HG02973 (cell line): ENCODE measurements at regions not wholly inside any gene's neighbourhood (a gene's known extent, or its start where the extent isn't known, plus 50 kb on each side); places are given as distances from the start of the nearest gene placed in this dataset.
A peak's percentile ranks its signal among the peaks of the same experiment; 100 is the strongest.
"Not testable (repeated sequence)": the region's sequence is repeated elsewhere in the genome, so short reads cannot be mapped to it uniquely, and the experiment has no call there.

Experiments used
- ATAC-seq: cut with Tn5 transposase; IDR thresholded peaks from one replicate; pipeline ENCODE4 v1.9.1; 2021; ENCODE audit warnings: moderate library complexity; ENCODE audit not compliant: unreplicated experiment

DNA sequence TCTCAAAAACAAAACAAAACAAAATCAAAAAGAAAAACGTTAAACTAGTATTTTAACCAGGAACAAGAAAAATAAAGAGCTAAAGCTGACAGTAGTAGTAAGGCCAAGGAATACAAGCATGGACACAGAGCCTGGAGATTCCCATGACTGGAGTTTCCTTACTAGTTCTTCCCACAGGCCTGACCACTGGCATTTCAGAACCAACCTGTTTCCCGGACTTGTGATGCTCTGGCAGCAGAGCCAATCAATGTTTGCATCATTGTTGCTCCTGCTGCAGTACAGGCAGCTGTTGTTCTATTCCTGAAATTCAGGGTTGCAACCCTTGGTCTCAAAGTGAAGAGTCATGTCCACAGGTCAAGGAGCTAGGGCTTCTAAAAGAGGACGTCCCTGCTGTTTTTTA lies 111.3 kb upstream of the WARS2 start:
- no peak for ATAC-seq

DNA sequence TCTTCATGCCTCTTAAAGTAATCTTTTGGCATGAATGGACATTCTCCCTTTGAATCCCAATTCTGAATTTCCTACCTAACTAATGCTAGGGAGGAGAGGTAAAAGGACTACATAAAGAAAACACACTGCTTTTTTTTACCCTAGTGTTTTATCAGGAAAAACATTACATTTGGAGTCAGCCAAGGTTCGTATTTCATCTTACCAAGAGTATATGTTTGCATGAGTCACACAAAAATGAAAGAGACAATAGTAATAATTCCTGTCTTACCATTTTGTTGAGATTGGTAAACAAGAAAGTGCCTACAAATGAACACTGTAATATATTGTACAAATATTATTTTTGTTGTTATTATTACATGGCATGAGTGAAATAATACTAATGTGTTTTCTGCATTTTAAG lies 112.9 kb upstream of the WARS2 start:
- ATAC-seq: no peak

DNA sequence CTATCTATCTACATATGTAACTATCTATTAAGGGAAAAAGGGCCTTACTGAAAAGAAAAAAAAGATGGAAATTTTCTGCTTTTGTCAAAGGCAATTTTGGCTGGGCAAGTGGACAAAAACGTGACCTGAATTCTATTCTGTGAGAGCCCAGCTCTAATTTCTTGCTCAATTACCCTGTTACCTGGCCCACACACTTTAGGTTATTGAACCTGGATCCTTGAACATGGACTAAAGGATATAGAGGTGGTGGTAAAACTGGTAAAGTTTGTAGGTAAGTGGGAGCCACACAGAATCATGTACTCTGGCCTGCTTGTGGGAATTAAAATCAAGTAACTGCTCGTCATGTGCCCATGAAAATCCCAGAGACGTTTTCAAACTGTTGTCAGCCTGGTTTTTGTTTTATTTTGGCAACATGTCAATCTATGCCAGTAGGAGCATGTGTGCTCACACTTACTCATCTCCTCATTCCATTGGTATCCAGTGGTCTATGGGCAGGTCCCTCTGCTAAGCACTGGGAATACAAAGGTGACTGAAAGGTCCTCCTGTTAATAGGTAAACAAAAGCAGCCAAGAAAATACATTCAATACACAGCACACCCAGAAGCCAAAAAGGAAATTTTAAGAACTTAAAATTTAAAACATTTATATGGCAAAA lies 113.7 kb upstream of the WARS2 start:
- no peak for ATAC-seq

DNA sequence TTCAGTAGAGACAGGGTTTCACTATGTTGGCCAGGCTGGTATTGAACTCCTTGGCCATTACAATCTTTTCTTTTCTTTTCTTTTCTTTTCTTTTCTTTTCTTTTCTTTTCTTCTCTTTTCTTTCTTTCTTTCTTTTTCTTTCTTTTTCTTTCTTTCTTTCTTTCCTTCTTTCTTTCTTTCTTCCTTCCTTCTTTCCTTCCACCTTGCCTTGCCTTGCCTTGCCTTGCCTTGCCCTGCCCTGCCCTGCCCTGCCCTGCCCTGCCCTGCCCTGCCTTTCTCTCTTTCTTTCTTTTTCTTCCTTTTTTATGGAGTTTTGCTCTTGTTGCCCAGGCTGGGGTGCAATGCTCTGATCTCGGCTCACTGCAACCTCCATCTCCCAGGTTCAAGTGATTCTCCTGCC lies 112.5 kb upstream of the HAO2 start:
- not testable (repeated sequence) for ATAC-seq

DNA sequence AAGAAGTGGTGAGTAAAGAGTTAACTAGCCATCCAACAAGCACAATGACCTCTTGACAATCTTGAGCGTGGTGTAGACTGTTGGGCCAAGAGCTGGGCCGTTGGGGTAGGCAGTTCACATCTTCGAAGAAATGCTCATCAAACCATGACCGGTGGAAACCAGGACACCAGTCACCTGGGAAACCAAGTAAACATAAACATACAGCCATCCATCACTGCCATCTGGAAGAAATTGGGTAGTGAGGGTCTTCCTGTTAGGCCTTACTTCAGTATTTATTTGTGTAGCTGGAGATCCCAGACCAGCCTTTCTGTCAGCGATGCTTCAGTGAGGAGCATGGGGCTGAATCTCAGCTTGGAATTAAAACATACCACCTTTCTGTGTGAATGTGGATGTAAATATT lies 108.1 kb upstream of the HAO2 start:
- ATAC-seq: no peak

DNA sequence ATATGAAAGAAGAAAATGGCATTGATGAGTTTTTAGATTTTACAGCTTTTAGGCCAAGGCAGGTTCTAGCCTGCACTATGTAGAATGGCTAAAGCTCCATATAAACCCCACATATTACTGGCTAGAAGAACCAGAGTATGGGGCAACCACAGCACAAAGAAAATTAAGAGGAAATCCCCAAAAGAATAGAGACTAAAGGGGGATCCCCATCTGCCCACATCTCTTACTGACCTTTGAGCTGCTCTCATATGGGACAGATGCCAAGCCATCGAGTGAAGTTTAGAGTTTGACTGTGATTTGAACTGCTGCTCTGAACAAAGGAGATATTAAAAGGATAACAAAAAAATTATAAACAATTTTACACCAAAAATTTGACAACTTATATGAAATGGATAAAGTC lies 102.2 kb upstream of the HAO2 start:
- peak; percentile 88 for ATAC-seq

DNA sequence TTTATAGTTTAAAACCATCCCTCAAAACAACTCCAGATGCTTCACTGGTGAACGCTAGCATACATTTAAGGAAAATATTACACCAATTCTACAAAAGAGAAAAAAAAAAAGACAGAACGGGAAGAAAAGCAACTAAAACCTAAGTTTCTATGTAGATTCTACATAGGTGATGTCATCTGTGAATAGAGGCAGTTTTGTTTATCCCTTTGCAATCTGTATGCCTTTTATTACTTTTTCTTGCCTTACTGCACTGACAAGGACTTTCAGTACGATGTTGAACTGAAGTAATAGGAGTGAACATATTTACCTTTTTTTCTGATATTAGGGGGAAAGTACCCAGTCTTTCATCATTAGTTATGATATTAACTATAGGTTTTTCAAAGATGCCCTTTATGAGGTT lies 101.7 kb upstream of the HAO2 start:
- no peak for ATAC-seq

DNA sequence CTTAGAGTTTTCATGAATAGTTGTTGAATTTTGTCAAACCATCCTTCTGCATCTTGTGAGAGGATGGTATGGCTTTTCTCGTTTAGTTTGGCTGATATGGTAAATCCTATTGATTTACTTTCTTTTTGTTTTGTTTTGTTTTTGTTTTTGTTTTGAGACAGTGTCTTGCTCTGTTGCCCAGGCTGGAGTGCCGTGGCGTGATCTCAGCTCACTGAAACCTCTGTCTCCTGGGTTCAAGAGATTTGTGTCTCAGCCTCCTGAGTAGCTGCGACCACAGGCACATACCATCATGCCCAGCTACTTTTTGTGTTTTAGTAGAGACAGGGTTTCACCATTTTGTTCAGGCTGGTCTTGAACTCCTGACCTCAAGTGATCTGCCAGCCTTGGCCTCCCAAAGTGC lies 101.3 kb upstream of the HAO2 start:
- ATAC-seq: not testable (repeated sequence)

DNA sequence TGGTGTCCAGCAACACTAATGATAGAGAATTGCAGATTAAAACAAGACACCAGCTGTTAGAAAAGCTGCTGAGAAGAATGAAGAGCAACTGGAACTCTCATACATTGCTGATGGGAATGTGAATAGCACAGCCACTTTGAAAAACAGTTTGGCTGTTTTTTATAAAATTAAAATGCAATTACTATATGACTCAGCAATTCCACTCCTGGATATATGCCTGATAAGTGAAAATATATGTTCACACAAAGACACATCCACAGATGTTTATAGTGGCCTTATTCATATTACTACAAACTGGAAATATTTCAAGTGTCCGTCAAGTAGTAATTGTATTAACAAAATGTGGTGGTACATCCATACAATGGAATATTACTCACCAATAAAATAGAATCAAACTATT lies 99.7 kb upstream of the HAO2 start:
- no peak for ATAC-seq

DNA sequence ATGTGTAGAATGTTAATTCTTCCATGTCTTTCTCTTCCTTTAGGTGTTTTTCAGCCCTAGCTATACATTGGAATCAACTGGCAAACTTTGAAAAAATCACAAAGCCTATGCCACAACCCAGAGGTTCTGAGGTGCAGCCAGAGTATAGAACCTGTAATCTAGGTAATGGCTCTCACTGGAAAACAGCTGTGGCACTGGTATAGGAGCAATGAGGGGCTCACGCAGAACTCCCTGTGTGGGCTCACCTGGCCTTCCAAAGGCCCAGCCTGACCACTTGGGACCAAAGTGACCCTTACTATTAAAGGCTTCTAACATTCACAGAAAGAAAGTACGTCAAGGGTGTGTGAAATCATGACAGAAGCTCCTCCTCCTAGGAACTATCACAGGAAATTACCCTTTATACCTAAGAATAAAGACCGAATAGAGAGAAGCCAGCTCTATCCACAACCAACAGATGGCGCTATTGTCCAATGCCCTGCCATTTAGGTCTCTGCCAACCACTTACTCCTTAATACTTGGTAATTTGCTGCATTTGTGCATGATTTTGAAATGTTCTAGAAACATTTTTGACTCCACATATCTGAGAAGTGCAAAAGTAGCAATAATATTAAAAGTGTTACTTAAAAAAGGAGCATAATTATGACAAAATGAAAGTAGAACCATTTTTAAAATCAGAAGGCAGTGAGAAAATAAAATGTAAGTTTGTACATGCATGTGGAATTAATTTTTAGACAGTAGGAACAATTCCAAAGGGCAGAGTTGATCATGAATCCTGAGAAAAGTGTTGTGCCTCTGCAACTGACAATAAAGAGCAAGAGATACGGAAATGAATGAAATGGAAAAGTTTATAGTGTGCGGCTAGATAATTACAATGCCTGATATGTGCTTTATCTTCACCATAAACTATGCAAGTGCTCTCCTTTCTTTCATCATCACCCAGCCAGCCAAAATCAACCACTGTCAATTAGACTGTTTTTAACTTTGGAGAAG lies 93.1 kb upstream of the HAO2 start:
- ATAC-seq: peak; percentile 81

DNA sequence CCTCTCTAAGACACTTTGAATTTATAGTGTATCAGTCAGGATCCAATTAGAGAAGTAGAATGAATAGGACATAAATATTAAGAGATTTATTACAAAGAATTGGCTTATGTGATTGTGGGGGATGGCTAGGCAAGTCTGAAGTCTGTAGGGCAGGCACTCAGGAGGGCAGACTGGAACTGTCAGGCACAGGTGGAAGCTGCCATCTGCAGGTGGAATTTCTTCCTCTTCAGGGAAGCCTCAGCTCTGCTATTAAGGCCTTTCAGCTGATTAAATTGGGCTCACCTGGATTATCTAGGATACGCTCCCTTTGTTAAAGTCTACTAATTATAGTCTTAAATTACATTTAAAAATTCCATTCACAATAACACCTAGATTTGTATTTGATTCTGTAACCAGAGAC lies 92.0 kb upstream of the HAO2 start:
- ATAC-seq: no peak

DNA sequence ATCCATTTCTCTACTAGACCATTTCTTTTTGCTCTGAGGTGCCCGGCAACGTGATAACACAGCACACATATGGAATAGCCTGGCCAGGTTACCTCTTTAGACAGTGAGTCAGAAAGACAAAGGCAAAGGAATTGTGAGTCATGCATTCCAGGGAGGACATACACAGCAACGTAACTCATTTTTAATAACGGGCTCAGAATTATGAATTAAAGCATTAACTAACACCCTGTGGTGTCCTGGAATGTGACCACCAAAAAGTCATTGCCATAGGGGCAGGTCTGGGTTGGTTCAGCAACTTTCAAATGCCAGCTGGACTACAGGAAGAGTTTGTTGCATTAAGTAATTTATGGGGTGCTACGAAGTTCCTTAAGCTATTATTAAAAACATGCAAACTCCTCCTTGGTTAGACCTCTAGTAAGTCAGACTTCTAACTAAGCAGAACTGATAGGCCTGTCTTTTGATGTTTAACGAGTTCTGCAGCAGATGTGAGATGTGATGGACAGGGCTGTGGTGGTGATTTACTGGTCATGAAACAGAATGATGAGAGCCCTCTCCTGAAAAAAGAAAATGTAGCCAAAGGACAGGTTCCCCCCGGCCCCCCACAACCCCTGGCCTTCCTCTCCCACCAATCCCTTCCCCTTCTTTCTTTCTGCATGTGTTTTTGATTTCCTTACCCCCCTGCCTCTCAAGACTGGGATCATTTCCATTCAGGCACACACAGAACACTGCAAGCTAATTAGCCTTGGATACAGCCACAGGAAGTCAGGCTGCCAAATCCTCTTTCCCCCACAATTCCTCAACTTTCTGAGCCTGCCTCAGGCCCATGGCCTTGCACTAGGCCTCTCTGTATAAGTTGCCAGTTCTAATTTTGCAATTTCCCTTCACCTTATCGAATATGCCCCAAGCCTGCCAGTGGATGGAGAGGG lies 88.9 kb upstream of the HAO2 start:
- ATAC-seq: no peak

DNA sequence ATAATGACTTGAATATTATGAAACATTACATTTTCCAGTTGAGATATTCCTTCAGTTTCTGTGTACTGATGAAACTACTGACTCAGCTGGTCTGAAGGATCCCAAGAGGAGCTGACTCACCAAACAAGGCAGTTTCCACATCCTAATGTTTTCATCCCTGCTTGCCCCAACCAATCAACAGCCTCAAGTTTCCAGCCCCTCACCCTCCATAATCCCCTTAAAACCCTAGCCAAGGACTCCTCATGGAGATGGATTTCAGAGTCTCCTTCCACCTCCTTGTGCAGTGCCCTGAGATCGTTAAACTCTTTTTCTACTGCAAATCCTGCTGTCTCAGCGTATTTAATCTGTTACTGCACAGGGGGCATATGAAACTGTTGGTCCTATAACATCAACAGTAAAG lies 83.1 kb upstream of the HAO2 start:
- no peak for ATAC-seq

DNA sequence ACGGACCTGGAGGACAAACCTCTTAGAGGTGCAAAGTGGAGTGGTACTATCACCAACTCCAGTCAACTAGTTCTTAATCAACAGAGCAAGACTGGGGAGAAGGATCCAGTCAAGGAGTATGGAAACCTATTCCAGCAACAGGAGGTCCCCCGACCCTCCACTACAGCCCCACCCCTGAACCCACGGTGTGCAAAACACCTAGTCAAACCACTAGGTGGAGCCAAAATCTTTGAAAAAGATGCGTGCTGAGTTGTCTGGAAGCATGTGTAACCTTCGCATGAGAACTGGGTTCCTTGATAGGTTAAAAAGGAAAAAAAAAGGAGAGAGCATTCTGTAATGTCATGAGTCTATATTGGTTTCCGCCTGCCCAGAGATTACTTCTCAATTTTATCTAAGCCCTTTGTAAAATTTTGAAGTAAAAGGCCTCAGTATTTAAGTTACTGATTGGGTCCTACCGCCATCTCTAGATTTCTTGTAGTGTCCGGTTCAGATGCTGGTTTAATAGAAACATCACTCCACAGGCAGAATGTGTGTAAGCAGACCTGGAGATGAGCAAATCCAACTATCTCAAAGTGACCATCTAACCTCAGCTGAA lies 81.9 kb upstream of the HAO2 start:
- no peak for ATAC-seq

DNA sequence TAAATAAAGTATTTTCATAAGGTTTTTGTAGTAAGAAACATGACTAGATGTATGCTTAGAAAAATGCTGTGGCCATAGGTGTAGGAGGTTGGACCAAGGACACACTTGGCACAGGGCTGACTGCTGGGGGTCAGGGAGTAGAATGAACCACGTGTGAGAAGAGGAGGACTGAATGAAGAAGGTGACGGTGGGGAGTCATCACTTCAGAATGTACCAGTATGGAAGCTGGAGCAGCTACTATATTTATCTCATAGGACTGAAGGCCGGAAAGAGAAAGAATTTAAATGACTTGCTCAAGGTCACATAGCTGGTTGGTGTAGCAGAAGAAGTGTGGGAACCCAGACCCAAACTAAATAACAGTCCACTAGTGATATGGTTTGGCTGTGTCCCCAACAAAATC lies 79.8 kb upstream of the HAO2 start:
- ATAC-seq: no peak

DNA sequence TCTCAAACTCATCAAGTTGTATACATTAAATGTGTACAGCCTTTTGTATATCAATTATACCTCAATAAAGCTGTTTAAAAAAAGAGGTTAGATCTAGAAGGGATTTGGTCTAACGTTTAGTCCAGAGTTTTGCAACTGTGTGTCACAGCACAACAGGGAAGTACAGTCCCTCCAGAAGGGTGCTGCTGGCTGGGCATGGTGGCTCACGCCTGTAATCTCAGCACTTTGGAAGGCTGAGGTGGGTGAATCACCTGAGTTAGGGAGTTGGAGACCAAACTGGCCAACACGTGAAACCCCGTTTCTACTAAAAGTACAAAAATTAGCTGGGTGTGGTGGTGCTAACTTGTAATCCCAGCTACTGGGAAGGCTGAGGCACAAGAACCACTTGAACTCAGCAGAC lies 78.3 kb upstream of the HAO2 start:
- ATAC-seq: no peak

DNA sequence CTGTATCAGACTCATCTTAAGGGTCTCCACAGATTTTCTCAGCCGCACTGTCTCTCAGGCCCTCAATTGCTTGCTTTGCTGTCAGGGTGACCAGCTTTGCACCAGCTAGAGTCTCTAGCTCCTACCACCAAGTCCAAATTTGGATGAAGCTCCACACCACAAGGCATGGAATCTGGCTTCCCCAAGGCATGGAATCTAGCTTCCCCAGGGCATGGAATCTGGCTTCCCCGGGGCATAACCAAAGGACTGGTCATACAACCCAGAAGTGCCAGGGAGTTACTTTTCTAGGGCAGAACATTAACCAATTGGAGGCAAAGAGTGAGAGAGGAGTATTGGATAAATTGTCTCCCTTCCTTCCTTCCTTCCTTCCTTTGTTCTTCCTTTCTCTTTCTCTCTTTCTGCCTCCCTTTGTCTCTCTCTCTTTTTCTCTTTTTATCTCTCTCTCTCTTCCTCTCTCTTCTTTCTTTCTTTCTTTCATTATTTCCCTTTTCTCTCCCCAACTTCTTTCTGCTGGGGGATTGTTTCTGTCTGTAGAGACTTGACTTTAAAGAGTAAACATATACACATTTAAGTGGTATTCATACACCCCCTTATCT lies 76.9 kb upstream of the HAO2 start:
- no peak for ATAC-seq

DNA sequence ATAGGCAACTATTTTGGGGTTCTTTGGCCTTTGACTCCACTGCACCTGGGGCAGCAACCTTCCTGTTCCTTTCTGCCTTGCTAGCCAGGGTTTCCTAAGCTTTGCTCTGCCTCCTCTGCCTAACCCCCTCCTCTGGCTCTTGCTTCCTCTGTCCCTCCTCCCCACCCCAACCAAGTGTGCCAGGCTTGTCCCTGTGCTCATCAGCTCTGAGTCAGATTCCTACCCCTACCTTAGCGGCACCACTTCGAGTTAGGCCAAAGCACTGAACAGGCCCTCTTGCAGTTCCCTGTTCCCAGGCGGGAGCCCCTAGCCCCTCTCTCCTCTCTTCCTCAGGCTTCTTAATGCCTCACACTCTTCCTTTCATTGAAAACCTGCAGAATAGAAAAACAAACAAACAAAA lies 74.8 kb upstream of the HAO2 start:
- ATAC-seq: no peak

DNA sequence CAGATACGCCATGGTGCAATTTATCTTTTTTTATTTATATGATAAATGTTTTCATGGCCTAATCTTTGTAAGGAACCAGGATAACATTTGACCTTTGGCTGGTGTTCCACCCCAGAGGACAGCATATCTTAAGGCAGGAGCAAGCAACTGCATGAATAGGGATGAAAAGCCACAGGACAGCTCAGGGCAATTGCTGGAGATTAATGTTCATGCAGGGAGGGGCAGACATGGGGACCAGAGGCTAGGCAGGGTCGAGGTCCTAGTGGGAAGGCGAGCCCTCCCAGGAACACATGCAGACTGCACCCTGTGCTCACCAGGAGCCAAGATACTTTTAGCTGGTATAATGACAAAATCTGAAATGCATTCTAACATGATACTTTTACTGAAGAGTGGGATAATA lies 74.4 kb upstream of the HAO2 start:
- ATAC-seq: no peak

DNA sequence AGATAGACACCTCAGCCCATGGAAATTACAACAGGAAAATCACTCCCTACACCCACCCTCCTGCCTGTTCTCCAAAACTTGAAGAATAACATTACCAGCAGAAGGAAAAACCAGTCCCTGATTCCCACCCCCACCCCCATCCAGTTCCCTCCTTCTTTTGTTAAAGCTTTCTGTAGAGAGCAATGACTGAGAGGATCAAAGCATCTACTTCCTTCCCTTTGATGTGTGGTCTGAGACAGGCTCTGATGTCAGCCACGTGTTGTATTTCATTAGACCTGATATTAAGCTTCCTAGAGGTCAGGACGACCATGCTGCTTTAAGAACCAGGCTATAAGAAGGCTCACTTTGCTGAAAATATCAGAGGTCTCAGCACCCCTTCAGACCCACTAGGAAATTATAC lies 73.9 kb upstream of the HAO2 start:
- ATAC-seq: no peak
